Fibroblast of pulmonary artery (primary cell): ENCODE measurements at regions not wholly inside any gene's neighbourhood (a gene's known extent, or its start where the extent isn't known, plus 50 kb on each side); places are given as distances from the start of the nearest gene placed in this dataset.

Experiments
- DNase-seq: peaks from one replicate; pipeline ENCODE4 v3.0.0-alpha.2; 2010; ENCODE audit warnings: low read depth
- H3K4me3 ChIP-seq: replicated peaks from 2 replicates; pipeline ENCODE4 v1.5.1; 2011; ENCODE audit warnings: low read depth, mild to moderate bottlenecking, control low read depth, low read length, moderate library complexity
- TF ChIP-seq, protein P1 (sequence below): IDR thresholded peaks from 2 replicates; pipeline ENCODE4 v1.5.1; 2011; ENCODE audit warnings: mild to moderate bottlenecking, control low read depth, low read length, inconsistent platforms; ENCODE audit errors: missing control alignments

DNA sequence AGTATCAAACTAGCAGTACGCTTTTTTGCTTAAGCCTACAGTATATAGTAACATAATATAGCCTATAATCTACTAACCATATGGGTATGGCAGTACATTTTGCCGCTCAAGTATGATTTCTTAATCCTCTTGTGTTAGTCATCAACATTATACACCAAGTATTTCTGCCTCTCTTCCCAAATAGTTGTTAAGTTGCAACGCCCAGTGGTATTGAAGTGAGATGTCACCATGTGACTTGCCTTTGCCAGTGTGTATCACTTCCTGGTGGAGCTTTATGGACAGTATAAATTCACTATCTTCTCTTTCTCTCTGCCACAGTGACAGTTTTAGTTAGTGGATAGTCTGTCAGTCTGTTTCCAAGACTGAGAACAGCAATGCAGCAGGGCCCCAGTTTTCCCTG lies 535.5 kb downstream of the PDHA2 start:
- no peak for DNase-seq
- TF ChIP-seq, protein P1, sequence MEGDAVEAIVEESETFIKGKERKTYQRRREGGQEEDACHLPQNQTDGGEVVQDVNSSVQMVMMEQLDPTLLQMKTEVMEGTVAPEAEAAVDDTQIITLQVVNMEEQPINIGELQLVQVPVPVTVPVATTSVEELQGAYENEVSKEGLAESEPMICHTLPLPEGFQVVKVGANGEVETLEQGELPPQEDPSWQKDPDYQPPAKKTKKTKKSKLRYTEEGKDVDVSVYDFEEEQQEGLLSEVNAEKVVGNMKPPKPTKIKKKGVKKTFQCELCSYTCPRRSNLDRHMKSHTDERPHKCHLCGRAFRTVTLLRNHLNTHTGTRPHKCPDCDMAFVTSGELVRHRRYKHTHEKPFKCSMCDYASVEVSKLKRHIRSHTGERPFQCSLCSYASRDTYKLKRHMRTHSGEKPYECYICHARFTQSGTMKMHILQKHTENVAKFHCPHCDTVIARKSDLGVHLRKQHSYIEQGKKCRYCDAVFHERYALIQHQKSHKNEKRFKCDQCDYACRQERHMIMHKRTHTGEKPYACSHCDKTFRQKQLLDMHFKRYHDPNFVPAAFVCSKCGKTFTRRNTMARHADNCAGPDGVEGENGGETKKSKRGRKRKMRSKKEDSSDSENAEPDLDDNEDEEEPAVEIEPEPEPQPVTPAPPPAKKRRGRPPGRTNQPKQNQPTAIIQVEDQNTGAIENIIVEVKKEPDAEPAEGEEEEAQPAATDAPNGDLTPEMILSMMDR, result no peak
- no peak overlapping the region for H3K4me3 ChIP-seq

DNA sequence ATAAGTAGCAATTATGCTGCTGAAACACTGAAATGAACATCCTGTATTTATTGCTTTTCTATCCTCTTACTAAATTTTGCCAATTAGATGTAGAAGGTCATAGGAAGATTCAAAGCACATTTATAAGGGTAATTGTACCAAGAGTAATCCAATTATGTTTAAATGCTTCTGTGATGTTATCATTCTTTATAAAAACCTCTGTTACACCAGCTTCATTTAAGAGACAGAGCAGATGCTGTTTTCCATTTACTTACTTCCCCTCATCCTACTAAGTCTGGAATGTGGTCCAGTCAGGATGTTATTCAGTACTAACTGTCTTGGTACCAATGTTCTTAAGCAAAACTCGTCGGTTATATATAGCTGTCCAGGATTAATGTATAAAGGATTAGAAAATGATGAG lies 539.6 kb downstream of the PDHA2 start:
- H3K4me3 ChIP-seq, result no peak overlapping the region
- TF ChIP-seq, protein P1, result no peak
- DNase-seq, result no peak

DNA sequence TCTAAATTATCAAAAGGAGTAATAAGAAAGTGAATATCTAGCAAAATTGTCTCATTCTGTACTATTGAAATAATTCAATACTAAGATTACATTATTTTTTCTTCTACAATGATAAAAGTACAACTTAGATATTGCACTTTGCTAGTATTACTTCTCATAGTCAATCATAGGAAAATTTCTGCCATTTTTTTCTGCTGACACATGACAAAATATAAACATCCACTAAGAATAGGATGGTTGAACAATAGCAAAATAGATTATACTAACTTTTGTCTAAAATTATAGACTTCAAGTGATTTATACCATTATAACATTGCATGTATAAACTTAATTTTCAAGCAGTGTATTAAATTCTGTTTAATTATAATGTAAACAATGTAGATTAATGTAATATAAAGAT lies 540.2 kb downstream of the PDHA2 start:
- no peak overlapping the region for H3K4me3 ChIP-seq
- no peak for DNase-seq
- TF ChIP-seq, protein P1, result no peak

DNA sequence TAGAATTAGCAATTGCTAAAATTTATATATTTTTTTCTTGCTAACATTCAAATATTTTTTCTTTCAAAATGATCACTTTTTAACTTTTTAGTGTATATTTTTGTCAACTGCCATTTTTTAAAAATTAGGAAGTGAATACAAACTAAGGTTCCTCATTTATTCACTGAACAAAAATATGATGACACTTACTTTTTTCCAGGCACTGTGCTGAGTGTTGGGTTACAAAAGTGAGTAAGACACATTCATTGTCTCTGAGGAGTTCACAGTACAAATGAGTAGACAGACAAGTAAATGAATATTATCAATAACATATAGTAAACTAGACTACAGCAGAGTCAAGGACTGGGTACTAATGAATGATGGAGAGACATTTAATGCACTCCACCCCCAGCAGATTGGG lies 543.5 kb downstream of the PDHA2 start:
- TF ChIP-seq, protein P1, result no peak
- H3K4me3 ChIP-seq, result no peak overlapping the region
- DNase-seq, result no peak

DNA sequence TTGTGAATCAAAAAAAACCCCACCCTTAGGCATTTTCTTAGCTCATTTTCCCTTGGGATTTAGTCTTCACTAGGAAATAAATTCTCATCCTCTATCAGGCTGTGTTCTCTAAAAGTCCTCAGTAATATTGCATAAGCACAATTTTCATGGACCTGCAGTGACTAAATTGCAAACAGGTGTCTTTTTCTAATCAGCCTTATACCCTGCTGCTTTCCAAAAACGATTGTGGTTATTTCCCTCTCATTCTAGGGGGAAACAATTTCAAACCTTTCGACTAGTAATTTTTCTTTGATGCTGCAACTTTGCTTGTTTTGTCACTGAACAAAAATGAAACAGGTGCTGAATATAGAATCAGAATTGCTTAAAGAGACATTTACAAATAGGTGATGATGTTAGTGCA lies 549.9 kb downstream of the PDHA2 start:
- TF ChIP-seq, protein P1, result no peak
- no peak overlapping the region for H3K4me3 ChIP-seq
- no peak for DNase-seq

DNA sequence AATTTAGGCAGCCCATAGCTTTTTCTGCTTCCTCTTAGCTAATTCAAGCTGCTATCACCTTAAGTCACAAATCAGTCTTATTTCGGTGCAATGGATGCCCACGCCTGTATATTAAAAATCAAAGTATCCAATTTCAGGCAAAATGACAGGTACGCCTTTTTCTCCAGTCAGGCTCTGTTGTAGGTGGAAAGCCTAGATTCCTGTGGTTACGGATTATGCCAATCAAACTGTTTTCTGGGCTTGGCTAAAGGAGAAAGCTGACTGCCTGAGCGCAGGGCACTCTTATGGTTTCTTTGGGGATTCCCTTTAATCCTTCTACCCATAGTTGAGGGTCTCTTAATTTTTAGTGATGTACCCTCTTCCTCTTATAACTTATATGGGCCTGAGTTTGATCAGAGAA lies 550.5 kb downstream of the PDHA2 start:
- H3K4me3 ChIP-seq, result no peak overlapping the region
- no peak for DNase-seq
- TF ChIP-seq, protein P1, result no peak

DNA sequence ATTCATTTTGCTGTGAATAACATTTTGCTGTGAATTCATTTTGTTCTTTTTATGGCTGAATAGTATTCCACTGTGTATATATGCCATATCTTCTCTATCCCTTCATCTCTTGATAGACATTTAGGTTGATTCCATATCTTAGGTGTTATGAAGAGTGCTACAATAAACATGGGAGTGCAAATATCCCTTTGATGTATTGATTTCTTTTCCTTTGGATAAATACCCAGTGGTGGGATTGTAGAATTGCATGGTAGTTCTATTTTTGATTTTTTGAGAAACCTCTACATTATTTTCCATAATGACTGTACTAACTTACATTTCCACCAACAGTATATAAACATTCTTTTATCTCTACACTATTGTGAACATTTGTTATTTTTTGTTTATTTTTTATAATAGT lies 555.9 kb downstream of the PDHA2 start:
- DNase-seq, result no peak
- TF ChIP-seq, protein P1, result no peak
- H3K4me3 ChIP-seq, result no peak overlapping the region
